HG03039 (cell line): ENCODE measurements at regions not wholly inside any gene's neighbourhood (a gene's known extent, or its start where the extent isn't known, plus 50 kb on each side); places are given as distances from the start of the nearest gene placed in this dataset.

ENCODE experiments used
- ATAC-seq: cut with Tn5 transposase; IDR thresholded peaks from one replicate; pipeline ENCODE4 v1.9.1; 2021; ENCODE audit warnings: mild to moderate bottlenecking, moderate library complexity; ENCODE audit not compliant: unreplicated experiment

DNA sequence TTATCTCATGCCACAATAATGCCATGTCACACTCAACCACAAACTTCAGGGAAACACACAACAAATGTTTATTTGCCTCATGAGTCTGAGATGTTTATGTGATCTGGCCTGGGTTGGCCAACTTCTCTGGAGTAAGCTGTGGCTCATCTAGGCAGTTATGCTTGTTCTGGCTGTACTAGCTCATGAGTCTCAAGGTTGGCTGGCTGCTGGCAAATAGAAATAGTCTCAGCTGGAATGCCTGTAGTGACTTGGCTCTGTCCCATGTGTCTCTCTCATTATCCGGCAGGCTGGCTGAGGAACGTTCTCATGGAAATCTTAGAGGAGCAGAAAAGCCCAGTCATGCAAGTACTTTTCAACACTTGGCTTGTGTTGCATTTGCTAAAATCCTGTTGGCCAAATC is 234.9 kb upstream of the CDH2 start:
- no peak for ATAC-seq

DNA sequence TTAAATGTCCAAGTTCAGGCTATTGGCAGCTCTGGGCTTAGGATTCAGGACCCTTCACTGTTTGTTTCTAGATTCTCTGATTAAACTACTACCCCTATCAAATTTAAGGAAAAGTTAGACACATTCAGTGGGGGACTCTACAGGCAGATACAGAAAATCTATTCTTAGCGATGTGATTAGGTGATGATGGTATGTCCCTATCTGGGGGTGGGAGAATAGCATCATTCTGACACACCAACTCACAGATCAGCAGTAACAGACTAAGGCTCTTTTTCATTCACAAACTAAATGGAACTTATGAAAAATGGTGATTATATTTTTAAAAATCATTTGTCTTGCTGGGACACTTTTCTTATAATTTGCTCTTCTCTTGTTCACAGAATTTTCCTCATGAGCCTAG is 232.9 kb upstream of the CDH2 start:
- ATAC-seq, result no peak

DNA sequence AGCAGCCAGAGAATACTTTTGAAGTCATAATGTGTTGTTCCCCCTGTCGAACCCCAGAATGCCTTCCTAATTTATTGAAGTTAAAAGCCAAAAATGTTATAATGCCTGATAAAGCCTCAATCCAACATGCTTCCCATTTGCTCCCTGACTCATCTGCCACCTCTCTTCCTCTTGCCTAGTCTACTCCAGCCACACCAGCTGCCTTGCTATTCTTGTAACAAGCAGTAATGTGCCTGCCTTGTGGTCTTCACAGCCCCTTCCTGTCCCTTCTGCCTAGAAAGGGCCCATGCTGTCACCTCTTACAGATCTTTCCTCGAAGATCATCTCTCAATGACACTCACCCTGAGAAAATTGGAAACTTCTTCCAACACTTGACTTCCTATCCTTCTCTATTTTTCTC is 231.6 kb upstream of the CDH2 start:
- ATAC-seq, result no peak

DNA sequence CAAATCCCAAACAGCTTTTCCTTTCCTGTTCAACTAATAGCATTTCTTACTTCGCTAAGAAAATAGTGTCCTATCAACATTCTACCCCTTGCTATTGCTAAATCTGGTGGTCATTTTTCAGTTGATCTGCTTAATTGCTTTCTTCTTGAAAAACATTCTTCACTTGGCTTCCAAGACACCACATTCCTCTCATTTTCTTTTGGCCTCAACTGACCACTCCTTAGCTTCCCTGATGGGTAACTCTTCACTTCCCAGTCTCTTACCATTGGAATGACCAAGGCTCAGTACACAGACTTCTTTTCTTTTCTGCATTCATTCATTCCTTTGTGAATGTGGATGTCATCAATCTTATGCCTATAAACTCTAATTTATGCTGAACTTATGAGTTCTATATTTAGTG is 230.8 kb upstream of the CDH2 start:
- ATAC-seq, result no peak

DNA sequence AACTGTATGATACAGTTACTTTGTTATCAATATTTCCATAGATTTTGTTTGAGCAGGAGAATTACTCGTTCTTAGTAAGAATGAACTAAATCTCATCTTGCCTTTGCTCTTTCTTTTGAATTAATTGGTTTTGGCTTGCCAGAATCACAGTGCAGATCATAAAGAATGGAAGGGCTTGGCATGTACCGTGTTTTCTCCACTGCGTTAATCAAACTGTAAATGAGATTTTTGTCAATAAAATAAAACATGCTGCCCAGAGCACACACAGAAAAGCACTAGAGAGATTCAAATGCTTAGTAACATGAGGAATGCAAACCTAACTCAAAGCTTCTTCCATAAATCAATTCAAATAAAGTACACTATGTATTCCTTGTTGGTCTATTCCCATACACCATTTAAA is 229.6 kb upstream of the CDH2 start:
- ATAC-seq, result no peak

DNA sequence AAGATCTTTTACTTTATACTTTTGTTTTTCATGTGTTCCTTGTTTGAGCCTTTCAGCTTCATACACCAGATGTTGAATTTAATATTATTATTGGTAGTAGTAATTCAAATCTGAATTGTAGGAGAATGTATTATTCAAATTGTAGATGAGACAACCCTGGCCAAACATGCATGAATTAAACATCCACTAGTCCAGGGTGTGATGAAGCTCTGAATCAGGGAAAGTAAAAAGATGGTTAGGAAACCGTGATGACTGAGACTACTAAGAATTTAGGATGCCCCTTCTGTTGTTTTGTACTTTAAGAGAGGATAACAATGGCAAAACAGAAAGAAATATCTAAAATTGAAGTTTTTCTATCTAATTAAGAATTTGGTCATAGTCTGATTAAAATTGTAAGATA is 227.8 kb upstream of the CDH2 start:
- no peak for ATAC-seq

DNA sequence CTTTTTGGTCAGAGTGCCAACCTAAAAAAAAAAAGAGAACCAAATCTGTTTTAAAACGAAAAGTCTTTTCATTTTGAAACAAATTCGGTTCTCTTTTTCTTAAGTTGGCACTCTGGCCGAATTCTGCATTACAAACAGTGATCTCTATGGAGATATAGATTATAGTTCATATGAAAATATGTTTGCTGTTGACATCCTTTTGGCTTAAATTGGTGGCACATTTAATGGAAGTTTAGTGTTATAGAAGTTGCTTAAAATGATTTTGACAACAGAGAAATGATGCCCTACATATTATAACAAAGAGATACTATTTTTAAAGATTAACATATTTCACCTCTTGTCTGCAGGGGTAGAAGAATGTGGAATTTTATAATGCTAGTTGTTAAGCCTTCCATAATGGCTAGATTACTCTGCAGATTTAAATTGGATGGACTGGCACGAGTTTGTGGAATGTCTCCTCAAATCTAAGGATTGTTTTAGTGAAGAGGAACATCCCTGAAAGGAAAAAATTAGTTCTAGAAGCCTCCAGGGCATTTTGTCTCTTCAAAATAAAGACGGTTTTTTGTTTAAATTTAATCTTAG is 222.9 kb upstream of the CDH2 start:
- no peak for ATAC-seq

DNA sequence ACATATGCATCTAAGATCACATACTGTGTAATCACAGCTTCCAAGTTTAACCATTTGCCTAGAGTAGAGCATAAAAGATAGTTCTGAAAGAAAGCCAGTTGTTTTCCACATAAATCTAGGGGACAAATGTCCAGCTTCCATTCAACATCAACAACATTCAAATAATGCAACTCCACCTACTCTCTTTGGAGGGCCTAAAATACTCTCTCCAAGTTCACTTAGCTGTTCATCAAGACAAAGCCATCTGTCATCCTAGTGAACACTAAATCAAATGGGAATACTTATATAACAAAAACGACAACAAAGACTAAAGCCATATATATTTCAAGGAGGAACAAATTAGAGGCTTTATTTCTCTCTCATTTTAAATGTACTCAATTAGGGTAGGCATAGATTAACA is 221.5 kb upstream of the CDH2 start:
- no peak for ATAC-seq

DNA sequence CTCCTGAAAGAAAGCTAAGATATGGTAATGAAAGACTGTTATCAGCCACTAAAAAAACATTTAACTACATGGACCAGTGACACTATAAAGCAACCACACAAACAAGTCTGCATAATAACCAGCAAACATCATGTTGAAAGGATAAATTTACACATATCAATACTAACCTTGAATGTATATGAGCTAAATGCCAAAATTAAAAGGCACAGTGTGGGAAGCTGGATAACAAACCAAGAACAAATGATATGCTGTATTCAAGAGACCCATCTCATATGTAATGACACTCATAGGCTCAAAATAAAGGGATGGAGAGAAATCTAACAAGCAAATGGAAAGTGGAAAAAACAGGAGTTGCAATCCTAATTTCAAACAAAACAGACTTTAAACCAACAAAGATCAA is 213.1 kb upstream of the CDH2 start:
- no peak for ATAC-seq

DNA sequence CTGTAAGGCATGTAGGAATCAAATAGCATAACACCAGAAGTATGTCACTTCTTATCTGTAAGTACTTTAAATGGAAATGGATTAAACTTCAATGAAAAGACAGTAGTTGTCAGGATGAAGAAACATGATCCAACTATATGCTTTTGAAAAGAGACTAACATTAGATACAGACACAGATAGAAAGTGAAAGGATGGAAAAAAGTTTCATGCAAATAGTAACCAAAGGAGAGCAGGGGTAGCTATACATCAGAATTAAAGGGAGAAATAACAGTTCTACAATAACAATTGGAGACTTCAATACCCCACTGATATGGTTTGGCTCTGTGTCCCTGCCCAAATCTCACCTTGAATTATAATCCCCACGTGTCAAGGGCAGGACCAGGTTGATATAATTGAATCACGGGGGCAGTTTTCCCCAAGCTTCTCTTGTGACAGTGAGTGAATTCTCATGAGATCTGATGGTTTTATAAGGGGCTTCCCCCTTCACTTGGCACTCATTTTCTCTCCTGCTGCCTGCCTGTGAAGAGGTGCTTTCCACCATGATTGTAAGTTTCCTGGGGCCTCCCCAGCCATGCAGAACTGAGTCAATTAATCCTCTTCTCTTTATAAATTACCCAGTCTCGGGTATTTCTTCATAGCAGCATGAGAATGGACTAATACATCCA is 205.4 kb upstream of the CDH2 start:
- no peak for ATAC-seq

DNA sequence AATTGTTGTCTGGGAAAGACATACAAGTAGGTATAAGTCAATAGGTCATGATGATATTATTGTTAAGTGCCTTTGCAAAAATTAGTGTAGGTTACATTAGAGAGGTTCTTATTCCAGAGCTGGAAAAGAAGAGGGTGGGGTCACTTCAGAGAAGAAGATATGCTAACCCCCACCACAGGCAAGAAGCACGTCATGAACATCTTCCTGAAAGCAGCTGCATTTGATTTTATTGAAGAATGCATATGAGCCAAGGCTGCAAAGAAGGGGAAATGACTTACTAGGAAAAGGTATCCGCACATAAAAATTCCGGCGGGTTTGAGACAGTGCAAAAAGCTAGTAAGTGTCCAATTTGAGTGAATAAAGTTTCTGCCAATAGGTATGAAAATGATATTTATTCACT is 195.3 kb upstream of the CDH2 start:
- ATAC-seq, result no peak

DNA sequence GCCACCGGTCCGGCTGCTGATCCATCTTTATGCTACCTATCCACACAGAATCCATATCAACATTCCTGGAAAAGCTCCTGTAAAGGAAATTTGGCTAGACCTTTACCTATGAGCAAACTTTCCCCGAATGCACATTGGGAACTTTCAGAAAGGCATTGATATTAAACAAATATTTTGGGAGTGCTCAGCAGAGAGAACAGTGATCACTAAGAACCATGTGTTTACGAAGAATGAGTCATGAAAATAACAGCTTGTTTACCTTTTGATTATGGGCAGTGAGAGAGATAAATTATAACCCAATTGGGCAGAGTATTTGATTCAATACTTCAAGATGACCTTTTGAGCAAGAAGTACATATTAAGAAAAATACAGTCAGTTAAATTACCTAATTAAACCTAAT is 189.7 kb upstream of the CDH2 start:
- no peak for ATAC-seq

DNA sequence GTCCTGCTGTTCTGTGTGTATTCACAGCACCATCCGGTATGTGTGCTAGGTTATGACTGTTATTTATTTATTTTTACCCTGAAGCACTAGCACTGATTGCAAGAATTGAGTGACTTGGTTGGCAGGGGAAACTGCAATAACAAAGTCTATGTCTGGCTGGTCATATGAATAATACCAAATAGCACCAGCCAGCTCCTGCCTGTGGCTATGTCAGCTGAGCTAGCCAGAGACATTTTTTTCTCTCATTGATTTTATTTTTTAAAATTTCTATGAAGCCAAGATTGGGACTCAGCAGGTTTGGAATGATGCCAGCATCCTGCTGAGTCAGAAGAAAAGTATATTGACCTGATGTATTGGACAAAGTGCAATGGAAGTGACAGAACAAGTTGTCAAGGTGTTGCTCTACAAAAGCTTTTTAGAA is 188.5 kb upstream of the CDH2 start:
- ATAC-seq, result no peak

DNA sequence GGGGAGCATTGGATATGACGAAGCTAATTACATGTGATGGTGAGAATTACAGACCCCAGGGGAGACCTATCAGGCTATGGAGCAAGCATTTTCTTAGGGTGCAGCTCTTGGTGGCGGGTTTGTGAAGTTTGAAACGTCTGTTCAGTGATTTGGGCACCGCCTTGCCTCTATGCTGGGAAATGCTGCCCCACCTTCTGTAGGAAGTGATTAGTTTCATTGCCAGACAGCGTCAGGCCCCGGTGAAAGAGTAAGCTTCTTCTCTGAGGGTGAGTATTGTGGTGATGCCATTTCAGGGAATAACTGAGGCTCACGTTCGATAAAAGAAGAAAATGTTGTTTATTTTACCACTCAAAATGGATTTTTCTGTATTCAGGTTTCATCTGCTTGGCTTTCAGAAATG is 186.2 kb upstream of the CDH2 start:
- ATAC-seq, result no peak

DNA sequence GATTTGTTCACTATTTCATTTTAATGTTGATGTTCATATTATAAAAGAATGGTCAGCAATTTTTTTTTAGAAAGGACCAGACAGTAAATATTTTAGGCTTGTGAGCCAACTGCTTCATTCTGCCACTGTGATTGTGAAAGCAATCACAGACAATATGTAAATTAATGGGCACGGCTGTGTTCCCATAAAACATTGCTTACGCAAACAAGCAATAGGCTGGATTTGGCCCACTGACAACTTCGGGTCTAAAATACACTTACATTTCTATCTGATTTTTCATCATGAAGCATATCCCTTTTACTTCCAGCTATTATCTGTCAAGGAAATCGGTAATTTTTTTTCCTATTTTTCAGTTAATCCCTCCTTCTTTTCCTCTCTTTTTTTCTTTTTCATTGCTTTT is 182.2 kb upstream of the CDH2 start:
- no peak for ATAC-seq

DNA sequence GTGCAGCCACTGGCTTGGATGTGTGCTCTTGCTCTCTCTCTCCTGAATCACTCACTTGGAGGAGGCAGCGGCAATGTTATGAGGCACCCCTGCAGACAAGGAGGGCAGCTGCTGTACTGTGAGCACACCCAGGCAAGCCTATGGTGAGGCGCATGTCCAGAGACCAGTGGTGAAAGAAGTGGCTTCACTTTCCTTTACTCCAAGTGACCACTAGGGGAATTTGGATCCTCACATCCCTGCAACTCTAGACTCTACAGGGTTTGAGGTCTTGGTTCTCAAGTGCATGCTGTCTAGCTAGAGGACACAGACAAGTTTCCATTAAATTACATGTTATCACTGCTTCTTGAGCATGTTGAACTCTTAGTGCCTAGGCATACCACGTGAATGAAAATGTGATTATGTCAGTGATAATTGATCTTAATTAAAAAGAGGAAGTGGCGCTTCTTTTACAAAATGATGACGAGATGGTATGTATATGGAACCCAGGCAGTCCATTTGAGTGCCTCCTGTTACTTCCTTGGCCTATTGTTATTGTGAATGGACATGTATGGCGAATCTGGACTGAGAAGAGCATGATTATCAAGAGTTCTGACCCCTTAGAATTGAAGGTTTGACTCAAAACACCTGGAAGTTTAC is 181.0 kb upstream of the CDH2 start:
- ATAC-seq, result no peak

DNA sequence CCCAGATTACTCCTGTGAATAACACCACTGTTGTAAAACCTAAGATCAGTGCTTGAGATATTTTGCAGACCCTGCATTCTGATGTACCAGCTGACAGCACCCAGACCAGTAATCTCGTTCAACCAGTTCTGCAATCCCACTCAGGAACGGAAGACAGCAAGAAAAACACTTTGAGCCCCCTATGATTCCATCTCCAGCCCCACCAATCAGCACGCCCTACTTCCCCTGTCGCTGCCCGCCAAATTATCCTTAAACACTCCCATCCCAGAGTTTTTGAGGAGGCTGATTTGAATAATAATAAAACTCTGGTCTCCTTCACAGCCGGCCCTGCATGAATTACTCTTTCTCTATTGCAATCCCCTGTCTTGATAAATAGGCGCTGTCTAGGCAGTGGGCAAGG is 173.9 kb upstream of the CDH2 start:
- no peak for ATAC-seq

DNA sequence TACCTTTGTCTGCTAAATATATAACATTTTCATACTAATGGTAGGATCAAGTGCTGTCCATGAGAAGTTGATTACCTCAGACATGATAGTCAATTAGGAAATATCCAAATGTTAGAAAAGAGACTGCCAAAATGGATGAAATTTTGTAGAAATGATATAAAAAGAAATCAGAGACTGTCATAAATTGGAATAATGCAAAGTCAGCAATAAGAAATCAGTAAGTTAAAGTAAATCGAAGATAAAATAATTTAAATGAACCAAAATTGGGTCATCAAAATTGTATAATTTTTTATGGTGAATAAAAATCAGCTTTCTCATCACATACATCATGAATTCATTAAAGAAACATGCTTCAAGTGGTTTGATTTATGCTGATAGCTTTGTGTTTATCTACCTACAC is 165.3 kb upstream of the CDH2 start:
- ATAC-seq, result no peak

DNA sequence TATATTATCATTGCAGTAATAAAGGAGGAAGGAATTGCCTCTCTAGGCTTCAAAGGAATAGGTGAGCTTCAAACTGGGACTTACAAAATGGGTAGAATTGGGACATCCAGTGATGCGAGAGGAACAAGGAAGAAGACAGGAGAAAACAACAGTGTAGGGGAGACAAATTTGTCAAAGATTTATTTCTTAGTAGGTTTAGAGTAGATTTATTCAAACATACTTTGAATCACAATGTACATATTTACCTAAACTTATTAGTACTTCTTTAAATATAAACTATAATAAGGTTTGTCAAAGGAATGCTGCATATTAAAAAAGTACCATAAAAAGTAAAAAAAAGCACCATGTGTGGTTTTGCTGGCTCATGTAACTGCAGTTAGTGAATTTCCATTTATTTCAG is 161.4 kb upstream of the CDH2 start:
- no peak for ATAC-seq

DNA sequence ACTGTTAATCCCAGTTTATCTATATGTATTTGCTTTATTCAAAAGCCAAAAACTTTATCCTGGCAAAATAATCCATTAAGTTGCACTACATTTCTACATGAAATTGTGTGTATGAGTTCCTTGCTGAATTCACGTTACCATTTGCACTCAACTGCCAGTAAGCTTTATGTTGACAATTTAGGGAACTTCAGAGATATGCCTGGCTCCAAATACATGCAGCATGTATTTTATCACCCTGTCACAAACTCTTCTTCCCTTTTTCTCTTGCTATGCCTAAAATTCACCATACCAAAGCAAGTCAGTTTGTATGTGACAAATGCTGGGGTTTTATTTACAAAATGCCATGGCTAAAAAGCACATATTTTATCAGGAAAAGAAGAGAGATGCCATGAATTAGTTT is 157.6 kb upstream of the CDH2 start:
- ATAC-seq, result no peak

DNA sequence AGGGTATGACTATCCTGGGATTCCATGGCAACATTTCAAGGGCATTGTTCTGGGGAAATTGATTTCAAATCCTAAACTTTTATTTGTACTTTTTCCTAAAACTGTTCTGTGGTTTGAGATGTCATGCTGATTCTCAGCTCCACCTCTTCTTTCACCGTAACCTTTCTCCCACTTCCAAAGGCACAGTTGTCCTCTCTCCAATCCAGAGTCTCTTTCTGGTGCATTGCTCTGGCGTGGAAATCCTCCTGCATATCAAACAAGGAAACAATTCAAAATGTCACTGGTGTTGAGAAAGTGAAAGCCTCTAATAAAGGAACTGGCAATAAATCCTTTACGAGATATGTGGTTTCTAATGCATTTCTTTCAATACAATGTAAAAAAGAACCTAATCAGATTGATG is 155.1 kb upstream of the CDH2 start:
- ATAC-seq, result no peak

DNA sequence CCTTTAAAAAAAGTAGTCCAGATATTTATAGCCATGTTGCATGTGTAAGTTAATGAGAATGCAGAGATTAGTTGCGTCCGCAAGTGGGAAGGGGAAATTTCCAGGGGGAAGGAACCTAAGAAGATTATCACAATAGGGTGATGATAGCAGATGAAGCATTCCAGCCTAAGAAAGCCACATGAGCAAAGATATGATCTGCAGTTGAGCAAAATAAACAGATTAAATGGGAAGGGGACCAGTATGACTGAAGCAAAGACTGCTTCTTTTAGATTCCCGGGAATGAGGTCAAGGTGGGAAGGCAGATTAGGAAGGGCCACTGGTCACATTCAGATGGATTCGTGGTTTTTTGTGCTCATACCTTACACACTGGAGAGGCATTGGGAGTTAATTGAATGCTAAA is 154.6 kb upstream of the CDH2 start:
- ATAC-seq, result no peak

DNA sequence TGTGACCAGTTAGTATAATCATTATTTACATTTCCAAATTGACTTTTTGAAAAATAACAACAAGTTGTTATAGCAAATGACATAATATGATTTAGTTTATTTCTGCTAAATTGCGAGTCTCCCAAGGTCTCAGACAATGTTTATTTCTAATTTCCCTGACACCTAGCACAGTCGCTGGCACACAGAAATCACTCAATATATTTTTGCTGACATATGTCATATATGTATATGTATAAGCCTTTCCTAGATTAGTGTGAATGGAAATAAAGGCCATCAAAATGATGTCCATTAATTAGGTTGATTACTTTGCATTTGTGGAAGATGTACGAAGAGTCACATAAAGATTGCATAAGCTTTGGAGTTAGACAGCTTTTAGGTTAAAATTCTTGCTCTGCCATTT is 136.7 kb upstream of the CDH2 start:
- no peak for ATAC-seq
